Osteocyte (in vitro differentiated cells): ENCODE measurements at regions not wholly inside any gene's neighbourhood (a gene's known extent, or its start where the extent isn't known, plus 50 kb on each side); places are given as distances from the start of the nearest gene placed in this dataset.

Experiments used
- DNase-seq: peaks from one replicate; pipeline ENCODE4 v3.0.0; 2021; ENCODE audit warnings: mixed read lengths; ENCODE audit not compliant: unreplicated experiment; ENCODE audit errors: extremely low spot score
- H3K27ac Mint-ChIP-seq: one replicate; pipeline ENCODE4 v1.8.0; 2021; ENCODE audit warnings: mild to moderate bottlenecking, mixed read lengths; ENCODE audit not compliant: unreplicated experiment
- H3K27me3 Mint-ChIP-seq: one replicate; pipeline ENCODE4 v1.8.0; 2021; ENCODE audit warnings: mixed read lengths; ENCODE audit not compliant: unreplicated experiment
- H3K36me3 Mint-ChIP-seq: one replicate; pipeline ENCODE4 v1.8.0; 2021; ENCODE audit warnings: mixed read lengths; ENCODE audit not compliant: unreplicated experiment
- H3K4me1 Mint-ChIP-seq: one replicate; pipeline ENCODE4 v1.8.0; 2021; ENCODE audit warnings: mixed read lengths; ENCODE audit not compliant: unreplicated experiment
- H3K4me3 Mint-ChIP-seq: one replicate; pipeline ENCODE4 v1.8.0; 2021; ENCODE audit warnings: mild to moderate bottlenecking, moderate library complexity, mixed read lengths; ENCODE audit not compliant: unreplicated experiment
- H3K9me3 Mint-ChIP-seq: one replicate; pipeline ENCODE4 v1.8.0; 2021; ENCODE audit warnings: mixed read lengths; ENCODE audit not compliant: unreplicated experiment
- TF ChIP-seq, protein P1 (sequence below): fragments of 200-600 bp; sonication (generic); IDR thresholded peaks from 2 replicates; pipeline ENCODE4 v1.5.0; 2021; ENCODE audit warnings: antibody characterized with exemption, mild to moderate bottlenecking, moderate library complexity

DNA sequence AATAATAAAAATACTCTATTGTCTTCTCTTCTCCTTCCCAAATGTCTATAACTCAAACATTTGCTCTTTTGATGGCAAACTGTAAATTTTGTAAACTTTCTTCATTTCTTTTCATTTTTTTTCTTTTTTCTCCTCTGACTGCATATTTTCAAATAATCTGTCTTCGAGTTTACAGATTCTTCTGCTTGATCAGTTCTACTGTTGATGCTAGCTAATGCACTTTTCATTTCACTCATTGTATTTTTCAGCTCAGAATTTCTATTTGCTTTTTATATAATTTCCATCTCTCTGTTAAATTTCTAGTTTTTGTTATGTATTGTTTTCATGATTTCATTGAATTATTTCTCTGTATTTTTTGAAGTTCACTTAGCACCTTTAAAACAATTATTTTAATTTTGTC lies 646.8 kb upstream of the INTU start:
- no peaks in the 10 kb centered on the region for H3K27me3 Mint-ChIP-seq
- no peak overlapping the region for H3K27ac Mint-ChIP-seq
- peaks cover 4% of the 10 kb centered on the region for H3K4me1 Mint-ChIP-seq
- peaks cover 9% of the 10 kb centered on the region for H3K36me3 Mint-ChIP-seq
- no peak overlapping the region for H3K4me3 Mint-ChIP-seq
- peaks cover 25% of the 10 kb centered on the region for H3K9me3 Mint-ChIP-seq
- no peak for DNase-seq
- TF ChIP-seq, protein P1, sequence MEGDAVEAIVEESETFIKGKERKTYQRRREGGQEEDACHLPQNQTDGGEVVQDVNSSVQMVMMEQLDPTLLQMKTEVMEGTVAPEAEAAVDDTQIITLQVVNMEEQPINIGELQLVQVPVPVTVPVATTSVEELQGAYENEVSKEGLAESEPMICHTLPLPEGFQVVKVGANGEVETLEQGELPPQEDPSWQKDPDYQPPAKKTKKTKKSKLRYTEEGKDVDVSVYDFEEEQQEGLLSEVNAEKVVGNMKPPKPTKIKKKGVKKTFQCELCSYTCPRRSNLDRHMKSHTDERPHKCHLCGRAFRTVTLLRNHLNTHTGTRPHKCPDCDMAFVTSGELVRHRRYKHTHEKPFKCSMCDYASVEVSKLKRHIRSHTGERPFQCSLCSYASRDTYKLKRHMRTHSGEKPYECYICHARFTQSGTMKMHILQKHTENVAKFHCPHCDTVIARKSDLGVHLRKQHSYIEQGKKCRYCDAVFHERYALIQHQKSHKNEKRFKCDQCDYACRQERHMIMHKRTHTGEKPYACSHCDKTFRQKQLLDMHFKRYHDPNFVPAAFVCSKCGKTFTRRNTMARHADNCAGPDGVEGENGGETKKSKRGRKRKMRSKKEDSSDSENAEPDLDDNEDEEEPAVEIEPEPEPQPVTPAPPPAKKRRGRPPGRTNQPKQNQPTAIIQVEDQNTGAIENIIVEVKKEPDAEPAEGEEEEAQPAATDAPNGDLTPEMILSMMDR = no peak

DNA sequence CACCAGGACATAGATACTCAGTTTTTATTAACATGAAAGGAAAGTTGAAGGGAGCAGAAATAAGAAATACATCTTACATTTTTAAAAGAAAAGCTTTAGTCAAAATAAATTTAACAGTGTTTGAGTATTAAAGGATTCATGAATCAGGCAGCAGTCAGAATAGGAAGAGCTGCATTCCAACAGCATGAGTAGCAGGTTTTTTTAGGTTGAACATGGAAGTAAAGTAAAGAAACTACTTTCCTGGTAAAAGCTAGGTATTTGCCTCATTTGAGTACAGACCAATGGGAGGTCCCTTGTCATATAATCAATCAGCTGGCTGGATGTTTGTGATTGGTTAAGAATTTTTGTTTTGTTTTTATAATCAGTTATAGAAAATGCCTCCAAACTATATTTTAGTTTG lies 645.9 kb upstream of the INTU start:
- Mint-ChIP-seq H3K27me3 (no peaks in the 10 kb centered on the region), H3K4me3 (no peak overlapping the region), H3K36me3 (peaks cover 9% of the 10 kb centered on the region), H3K4me1 (peaks cover 5% of the 10 kb centered on the region), H3K9me3 (peaks cover 25% of the 10 kb centered on the region), H3K27ac (no peak overlapping the region)
- DNase-seq = no peak
- TF ChIP-seq, protein P1 = no peak

DNA sequence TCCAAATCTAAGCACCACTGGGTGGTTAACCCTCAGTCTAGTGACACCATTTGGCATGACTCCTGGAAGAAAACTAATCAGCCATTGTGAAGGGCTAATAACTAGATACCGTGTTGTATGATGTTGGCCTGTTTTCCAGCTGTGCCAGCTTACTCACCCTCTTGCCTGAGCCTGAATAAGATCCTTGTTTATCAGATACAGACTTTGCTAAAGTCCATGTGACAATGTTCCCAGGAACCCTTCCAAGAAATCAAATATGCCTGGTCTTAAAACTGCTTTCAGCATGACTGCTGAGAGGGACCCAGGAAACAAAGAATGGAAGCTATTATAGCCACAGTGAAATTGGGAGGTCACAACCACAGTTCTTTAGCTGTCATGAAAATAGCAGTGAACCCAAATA lies 640.8 kb upstream of the INTU start:
- H3K9me3 Mint-ChIP-seq = peaks cover 12% of the 10 kb centered on the region
- no peaks in the 10 kb centered on the region for H3K36me3 Mint-ChIP-seq
- no peak for DNase-seq
- H3K4me1 Mint-ChIP-seq = peaks cover 19% of the 10 kb centered on the region
- no peaks in the 10 kb centered on the region for H3K27me3 Mint-ChIP-seq
- TF ChIP-seq, protein P1 = no peak
- H3K4me3 Mint-ChIP-seq = no peak overlapping the region
- H3K27ac Mint-ChIP-seq = no peak overlapping the region

DNA sequence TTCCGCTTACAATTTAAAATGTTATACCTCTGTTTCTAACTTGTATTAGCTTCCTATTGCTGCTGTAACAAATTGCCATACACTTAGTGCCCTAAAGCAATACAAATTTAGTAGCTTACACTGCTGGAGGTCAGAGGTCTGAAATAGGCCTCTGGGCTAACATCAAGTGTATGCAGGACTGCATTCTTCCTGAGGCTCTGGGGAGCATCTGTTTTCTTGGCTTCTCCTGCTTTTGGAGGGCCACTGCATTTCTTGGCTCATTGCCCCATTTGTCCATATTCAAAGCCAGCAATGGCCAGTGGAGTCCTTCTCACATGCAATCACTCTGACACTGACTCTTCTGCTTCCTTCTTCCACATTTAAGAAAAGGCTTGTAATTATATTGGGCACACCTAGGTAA lies 639.8 kb upstream of the INTU start:
- no peaks in the 10 kb centered on the region for H3K27me3 Mint-ChIP-seq
- no peak for DNase-seq
- peaks cover 12% of the 10 kb centered on the region for H3K9me3 Mint-ChIP-seq
- peak overlapping the region; percentile 44 for H3K27ac Mint-ChIP-seq
- no peak overlapping the region for H3K4me3 Mint-ChIP-seq
- H3K4me1 Mint-ChIP-seq = peaks cover 19% of the 10 kb centered on the region
- no peaks in the 10 kb centered on the region for H3K36me3 Mint-ChIP-seq
- TF ChIP-seq, protein P1 = no peak

DNA sequence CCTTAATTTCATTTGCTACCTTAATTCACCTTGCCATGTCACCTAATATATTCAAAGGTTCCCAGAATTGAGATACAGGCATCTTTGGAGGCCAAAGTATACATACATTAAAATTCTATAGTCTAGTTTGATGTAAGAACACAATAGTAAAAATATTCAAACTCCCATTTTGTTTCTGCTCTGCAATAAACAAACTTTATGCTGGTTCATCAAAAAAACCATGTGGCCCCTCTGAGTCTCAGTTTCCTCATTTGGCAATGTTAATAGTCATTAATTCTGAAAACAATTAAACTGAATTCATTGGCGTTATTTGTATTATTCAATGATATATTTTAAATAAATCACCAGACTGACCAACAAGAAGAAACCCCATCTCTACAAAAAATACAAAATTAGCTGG lies 639.4 kb upstream of the INTU start:
- TF ChIP-seq, protein P1 = no peak
- Mint-ChIP-seq H3K27me3 (no peaks in the 10 kb centered on the region), H3K9me3 (peaks cover 12% of the 10 kb centered on the region), H3K4me3 (no peak overlapping the region), H3K36me3 (no peaks in the 10 kb centered on the region), H3K4me1 (peaks cover 19% of the 10 kb centered on the region), H3K27ac (no peak overlapping the region)
- DNase-seq = no peak
